ENCODE measurements at regions not wholly inside any gene's neighbourhood (a gene's known extent, or its start where the extent isn't known, plus 50 kb on each side); places are given as distances from the start of the nearest gene placed in this dataset.

DNA sequence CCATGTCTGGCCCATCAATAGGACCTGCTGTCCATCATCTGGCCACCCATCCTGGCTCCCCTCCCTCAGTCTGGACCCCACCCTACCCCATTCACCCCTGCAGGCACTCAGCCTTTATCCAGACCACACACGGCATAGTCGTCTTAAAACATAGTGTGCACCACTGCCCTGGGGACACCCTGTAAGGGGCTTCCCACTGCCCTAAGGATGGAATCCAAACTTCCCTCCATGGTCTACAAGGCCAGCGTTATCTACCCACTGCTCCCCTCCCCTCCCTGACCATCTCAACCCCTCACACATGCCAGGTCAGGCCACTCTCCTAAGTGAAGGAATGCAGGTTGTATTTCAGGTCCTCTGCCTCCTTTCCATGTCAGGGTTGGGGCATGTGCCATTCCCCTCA lies 352.7 kb upstream of the ZNF507 start:
- DNase-seq, result no peak

DNA sequence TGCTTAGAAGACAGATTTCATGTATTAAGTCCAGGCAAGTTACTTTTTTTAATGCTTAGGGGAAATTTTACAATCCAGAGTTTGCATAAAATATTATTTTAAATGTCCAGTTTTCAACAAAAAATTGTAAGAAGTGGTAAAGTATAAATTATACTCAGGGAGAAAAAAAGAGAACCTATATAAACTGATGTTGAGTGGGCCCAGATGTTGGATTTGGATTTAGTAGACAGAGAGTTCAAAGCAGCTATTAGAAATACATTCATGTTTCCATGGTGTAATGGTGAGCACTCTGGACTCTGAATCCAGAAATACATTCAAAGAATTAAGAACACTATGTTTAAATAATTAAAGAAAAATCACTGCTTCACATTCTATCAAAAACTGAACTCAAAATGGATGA lies 349.9 kb upstream of the ZNF507 start:
- no peak for DNase-seq

DNA sequence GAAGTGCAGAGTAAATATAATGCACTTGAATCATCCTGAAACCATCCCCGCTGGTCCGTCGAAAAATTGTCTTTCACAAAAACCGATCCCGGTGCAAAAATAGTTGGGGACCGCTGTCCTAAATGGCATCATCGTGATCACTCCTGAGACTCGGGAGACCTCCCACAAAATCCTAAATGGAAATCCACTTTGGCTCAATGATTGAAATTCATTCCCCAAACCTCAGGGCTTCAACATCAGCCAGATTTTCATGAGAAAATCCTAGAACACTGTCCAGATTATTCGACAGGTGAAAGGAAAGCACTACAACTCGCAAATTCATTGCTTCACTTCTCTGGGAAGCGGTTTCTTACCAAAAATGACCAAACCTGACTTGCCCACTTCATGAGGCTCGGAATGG lies 335.3 kb upstream of the ZNF507 start:
- DNase-seq, result no peak

DNA sequence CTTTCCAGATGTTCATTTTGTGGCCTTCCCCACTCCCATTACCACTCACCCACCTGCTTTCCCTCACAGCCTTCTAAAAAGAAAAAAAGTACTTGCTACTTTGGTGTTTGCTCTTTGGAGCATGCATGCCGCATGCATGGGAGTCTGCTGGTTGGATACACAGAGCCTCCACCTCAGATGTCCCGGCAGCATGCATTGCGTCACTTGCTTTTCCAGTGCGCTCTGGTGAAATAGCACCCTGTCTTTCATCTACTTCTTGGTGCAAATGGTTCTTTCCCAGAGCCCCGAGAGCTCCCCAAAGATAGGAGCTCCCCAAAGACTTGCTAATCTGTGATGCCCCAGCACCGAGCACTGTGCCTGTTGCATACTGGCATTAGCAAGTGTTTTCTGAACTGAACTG lies 333.2 kb upstream of the ZNF507 start:
- no peak for DNase-seq

DNA sequence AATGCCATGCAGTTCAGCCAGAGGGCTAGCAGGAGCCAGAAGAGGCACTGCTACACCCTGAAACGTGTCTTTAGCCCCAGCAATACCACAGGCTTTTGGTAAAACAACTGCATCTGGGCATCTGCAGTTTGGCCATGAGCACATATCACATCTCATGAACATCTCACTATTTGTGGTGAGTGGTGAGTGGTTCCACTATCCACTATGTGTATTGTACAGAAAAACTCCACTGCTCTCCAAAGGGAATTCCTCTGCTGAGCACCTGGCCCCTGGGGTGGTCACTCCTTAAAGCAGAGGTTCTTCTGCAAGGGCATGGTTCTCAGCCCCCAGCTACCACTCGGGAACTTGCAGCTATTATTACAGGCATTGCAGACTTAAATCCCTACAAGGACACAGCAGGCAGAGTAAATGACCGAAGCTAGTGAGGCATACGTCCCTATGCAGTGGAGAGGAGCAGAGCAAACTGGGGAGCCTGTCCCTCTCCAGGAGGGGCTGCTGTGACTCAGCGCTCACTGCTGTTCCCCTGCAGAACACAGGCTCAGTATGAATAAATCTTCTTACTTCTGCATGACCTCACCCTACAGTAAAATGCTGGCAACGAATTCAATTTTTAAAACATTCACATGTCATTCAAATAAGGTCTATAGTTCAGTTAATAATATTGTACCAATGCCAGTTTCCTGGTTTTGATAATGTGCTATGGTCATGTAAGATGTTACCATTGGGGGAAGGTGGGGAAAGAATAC lies 332.4 kb upstream of the ZNF507 start:
- no peak for DNase-seq

DNA sequence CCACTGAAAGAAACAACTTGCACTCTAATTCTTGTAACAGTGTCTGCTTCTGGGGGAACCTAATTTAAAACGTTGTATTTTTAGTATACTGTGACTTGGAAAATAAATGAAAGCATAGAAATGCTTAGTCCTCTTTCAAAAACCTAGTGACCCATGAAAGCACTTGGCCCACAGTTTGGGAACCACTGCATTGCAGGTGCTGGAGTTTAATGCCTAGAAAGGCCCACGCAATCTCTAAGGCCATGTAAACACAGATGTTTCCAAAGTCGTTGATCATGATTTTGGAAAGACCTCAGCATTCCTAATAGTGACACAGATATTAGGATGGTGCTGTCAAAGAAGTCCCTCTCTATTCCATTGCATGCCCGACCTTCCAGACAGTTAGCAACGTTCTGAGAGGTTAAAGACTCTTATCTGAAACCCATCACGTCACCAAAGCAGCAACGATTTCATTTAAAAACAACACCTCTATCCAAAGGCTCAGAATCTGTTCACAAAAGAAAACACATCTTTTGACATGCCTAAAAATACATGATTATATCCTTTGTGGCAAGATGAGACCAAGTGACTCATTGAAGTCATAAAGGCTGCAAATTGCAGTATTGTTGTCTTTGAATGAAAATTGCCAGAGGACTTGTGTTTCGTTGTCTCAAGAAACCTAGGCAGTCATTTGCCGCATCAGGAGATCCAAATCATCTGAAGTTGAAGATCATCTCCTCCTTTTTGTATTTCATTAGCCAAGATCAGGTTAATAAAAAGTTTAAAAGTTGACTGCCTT lies 328.0 kb upstream of the ZNF507 start:
- no peak for DNase-seq

DNA sequence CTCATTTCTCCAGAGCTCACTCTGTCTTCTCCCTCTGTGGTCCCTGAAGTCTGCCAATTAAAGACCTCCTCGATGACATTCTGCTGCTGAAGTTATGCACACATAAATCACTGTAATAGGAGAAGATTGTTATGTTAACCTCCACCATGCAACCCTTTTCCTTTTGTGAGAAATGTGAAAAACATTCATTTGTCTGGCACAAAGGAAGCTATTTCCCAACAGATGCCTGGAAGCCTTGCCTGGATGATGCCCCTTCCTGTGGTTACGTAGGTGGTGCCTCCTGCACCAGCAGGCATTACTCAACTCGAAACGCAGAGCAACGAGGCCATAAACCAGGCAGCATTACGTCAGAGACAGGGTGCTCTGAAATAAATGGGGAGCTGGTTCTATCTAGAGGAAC lies 327.4 kb upstream of the ZNF507 start:
- DNase-seq, result no peak

DNA sequence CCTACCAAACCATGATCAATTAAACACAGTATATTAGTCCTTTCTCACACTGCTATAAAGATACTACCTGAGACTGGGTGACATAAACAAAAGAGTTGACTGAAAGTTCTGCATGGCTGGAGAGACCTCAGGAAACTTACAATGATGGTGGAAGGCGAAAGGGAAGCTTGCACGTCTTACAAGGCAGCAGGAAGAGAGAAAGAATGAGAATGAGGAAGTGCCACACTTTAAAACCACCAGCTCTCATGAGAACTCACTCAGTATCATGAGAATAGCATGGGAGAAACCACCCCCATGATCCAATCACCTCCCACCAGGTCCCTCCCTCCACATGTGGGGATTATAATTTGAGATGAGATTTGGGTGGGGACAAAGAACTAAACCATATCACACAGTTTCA lies 324.9 kb upstream of the ZNF507 start:
- DNase-seq, result no peak

DNA sequence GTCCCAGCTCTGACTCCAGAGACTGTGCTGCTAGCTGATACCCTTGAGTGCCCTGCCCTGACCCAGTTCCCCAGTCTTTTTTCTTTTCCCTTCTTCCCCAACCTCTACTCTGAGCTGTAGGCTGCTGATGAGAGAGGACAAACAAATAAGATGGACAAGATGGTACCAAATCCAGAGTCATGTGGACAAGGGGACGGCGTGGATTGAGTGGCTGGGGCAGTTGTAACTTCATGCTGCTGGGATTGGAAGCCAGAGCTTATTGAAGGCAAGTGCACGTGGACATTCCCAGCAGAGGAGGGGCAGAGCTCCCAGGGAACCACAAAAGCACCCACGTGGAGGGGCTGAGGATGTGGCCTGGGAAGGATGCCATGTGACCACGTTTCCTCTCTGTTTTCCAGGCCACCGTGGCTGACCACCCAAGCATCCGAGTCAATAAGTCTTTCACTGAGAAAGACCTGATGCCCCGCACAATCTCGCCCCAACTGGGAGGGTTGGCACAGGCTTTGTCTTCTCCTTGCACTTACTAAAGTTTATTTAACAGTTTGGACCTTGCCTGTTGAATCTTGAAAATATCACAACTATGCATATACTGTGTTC lies 323.3 kb upstream of the ZNF507 start:
- no peak for DNase-seq

DNA sequence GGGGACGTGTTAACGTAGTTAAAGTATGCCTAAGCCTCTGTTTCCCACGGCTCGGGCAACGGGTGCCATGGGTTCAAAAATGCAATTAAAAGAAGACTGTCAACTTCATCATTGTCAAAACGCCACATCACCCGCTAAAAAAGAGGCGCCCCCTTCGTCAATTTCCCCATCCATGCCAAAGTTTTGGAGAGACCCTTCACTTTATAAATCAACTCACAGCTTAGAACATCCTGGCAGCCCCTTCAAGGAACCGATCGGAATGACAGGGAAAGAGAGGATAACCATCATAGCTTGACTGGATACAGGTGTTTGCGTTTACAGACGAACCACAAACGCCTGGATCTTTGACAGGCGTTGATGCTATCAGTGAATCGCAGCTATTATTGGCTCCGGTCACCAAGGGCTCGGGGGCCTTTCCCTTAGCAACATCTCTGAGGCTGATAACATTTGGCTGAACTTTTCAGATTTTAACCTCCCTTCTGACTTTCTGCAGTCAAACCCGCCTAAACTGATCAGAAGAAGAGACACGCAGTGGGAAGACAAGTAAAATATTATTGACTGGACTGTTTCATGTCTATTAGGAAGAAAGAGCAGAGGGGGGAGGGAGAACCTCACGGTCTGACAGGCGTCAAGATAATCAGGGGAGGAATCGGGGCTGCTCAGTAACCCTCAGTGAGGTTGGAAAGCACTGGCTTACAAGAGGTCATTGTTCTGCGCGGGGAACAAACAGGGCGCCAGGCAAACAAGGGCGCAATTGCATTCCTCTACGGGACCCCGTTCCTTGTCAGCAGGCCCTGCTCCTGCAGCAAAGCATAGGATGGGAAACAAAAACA lies 322.5 kb upstream of the ZNF507 start:
- DNase-seq, result no peak

DNA sequence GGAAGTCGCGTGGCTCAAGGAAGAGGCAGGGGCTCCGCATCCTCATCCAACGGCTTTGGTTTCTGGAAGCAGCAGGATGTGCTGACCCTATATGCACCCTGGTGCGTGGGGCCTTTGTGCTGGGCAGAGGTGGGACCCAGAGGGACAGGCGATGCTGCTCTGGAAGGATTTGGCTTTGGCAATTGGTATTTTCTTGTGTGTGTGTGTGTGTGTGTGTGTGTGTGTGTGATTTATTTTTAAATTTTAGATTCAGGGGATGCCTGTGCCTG lies 321.9 kb upstream of the ZNF507 start:
- DNase-seq, result no peak

DNA sequence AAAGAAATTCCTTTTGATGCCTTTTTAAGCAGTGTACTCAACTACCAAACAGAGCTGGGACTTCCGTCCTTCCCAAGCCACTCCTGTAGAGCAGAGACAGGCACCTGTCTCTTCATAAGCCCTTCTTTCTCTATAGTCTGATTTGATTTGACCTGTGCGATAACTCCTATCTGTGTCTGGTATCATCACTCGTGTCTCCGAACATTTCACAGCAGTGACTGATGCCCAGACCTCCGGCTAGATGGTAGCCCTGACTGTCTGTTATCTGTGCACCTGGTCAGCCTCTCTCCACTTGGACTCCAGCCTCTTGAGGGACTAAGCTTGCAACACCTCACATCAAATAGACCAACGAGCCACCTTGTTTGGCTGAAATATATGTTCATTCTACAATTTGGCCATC lies 316.2 kb upstream of the ZNF507 start:
- DNase-seq, result no peak

DNA sequence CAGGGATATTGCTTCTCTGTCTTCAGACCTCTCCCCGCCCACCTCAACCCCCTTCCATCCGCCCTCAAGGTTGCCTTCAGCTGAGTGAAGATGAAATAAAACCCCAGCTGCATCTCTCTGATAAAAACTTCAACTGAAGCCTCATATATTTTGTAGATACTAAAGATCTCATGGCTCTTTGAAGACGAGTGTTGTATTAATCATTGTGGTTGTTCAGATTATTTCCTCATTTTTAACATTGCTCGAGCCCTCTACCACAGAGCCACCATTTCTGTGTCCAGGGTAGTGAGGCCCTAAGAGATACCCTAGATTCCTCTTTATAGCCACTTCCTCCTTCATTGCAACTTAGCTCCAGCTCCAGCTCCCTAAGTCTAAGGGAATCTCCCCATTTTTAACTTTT lies 312.8 kb upstream of the ZNF507 start:
- DNase-seq, result no peak

DNA sequence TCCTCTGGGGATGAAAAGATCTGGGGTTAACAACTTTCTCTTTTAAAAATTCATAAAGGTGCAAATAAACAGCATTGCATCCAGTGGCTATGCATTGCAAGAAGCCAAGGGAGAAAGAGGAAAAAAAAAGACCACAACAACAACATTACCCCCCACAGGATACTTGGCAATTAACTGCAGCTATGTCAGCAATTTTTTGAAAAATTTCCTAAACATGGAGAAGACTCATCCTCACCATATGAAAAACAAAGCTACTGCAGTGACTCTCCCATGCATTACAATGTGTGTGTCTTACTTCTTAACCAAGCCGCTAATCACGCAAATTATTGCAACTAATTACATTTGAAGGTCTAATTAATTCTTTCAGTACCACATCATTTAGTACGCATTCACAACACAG lies 309.8 kb upstream of the ZNF507 start:
- no peak for DNase-seq

DNA sequence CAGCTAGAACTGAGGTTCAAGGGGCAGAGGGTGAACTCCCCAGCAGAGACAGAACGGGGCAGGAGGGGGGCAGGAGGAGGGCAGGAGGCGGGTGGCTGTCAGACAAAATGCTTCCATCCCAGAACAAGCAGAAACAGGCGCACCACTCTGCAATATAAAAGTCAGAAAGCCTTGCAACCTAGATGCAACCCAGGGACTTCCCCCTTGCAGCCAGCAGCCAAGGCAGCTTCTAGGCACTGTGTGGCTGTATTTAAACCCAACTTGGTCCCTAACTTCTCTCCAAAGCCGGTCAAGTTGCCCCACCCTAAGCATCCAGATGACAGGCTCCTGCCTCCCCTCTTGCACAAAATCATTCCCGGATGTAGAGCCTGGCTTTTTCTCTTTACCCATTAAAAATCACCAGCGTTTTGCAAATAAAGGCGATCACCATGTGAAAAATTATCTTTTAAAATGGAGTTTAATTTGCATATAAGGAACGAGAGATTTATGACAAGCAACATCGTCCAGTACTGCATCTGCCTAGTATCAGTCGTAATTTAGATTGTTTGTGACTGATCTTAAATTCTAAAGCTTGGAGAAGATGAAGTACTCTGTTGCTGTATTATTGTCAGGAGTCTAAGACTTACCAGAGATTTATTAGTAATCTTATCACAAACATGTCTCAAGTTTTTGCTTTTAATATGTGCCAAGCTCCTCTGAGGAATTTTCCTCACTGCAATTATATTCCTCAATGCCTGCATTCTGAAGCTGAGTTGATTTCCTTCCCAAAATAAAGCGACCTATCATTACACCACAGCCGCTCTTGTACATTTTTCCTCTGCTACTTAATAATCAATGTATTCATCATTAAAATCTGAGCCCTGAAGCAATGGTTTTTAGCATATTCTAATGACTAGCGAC lies 307.1 kb upstream of the ZNF507 start:
- no peak for DNase-seq

DNA sequence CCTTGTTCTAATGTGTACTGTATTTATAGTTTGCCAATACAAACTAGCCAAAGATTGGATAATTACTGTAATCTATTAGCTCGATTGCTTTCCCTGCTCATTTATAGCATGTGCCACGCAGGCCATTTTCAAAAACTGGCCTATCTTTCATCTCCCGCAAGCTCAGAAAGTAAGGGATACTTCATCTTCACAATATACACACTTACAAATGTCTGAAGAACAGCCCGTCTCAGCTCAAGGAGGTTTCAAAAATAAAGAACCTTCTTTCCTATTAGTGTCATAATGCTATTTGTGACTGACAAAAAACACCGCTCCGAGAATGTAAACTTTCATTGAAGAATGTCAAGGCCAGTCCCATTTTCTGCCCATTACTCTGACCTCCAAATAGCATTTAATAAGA lies 306.4 kb upstream of the ZNF507 start:
- DNase-seq, result no peak

DNA sequence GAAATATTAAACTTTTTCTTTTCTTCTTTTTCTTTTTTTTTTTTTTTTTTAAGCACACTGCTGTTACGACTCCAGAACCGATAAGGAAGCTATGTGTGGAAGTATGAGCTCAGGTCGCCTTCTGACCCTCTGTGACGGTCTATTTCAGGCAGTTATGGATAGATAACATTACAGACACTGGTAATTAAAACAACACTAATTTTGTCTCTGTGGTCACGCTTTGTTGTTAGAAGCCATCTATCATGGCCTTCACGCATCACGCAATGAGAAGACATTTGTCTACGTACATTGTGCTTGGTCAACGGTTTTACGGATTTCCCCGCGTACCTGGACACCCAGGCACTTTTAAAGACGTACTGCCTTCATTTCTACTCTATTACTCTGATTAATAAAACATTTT lies 306.0 kb upstream of the ZNF507 start:
- no peak for DNase-seq

DNA sequence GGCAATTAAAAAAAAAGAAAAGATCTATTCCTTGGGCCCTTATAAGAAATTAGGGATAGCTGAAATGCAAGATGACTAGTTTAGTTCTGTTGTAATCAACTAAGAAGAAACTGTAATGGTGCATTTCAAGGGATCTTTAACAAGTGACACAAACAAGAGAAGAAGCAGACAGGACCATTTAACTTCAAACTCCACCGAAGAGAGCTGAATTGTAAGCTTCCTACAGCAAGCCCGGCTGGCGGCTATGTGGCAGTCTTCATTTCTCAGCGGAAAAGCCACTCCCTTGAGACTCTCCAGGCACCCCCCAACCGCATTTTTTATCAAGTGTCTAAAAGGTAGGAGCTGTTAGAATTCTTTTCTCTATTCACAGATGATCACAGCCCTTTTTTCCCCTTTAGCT lies 305.2 kb upstream of the ZNF507 start:
- no peak for DNase-seq

DNA sequence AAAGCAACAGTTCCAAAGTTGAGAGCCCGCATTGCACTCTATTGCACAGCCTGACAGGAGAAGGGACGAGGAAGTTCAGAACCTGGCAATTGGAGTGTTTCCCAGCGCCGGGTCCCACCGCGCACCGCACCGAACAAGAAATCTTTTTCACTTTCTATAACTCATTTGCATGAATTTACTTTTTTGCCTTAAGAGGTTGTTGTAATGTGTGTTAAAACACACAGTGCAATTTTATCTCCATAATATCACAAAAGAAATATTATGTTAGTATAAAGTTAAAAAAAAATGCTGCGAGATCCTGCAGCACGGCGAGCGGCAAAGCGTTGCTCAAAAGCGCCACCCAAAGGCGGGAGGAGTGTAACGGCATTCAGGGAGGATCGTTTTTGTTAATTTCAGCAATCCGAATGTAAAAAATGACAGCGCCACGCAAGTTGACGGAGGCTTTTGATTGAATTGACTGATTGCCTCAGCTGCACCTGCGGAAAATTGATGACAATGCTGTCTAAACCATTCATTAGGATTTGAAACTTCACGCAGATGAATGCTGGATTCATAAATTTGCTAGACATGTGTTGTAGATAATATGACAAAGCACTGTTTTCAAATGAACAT lies 303.6 kb upstream of the ZNF507 start:
- DNase-seq, result no peak

DNA sequence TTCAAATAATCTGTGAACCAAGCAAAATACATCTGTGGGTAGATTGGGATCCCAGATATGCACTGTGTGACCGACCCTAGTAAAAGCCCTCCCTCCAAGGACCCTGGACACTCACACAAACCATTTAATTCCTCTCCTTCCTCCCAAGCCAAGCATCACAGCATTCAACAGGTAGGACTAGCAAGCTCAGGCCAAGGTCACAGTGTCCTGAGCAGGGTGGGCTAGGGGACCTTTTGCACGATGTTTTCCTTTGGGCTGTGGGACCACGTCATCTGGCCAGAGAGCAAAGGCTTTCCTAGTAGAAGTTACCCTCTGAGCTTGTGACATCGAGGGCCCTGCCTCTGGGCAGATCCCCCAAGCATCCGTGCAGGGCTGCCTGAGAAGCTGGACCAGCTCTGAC lies 297.6 kb upstream of the ZNF507 start:
- no peak for DNase-seq

DNA sequence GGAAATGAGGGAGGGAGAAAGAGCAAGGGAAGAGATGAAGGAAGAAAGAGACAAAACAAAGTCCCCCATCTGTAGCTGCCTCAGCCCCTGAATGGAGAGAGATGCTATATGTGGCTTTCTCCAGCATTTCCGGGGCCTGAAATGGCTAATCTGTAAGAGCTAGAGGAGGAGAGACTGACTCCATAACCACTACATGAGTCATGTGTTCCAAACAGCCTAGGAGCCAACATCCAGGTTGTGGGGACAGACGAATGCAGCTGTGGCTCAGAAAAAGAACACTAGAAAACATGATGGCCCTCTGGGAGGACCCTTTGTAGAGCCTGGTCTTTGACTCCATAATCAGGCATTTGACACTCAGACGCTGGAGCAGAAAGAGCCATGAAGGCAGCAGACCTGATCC lies 292.0 kb upstream of the ZNF507 start:
- no peak for DNase-seq

DNA sequence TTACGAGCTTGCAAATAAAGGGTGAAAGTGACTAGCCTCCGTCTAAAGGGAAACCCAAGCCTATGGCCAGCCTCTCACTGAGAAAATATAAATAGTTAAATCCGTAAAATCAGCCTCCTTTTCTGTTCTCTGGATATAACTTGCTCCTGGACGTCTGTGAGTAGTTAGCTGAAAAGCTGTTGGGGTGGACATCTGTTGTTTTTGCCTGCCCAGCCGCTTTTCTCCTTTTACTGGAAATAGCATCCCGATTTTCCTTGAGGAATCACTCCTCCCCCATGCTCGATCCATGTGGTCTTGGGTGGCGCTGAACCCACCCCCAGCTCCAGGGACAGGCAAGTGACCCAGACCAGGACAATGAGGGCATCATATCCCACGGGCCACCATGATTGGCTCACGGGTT lies 291.5 kb upstream of the ZNF507 start:
- no peak for DNase-seq
